ENCODE measurements at regions not wholly inside any gene's neighbourhood (a gene's known extent, or its start where the extent isn't known, plus 50 kb on each side); places are given as distances from the start of the nearest gene placed in this dataset.

DNA sequence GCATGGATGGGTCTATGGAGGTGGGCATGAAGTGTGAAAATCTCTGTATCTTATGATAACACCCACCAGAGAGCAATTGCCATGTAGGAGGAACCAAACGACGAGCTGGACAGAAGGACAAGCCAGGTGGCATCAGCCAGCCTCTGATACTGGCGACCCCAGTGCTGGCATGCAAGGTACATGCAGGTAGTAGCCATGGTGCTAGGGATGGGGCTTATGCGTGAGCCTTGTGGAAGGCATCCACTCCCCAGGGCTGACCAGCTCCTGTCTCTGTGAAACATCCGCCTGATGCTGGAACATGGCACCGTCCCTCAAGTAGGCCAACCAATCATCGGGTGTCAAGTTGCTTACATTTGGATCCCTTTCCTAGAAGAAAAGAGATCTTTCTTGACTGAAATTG is 412.9 kb downstream of the GADD45G start:
- ATAC-seq, result no peak
- Mint-ChIP-seq H3K4me1 (ENCODE audit: low read depth) (no peaks in the 10 kb centered on the region), H3K9me3 (peaks cover 2% of the 10 kb centered on the region), H3K27me3 (peaks cover 2% of the 10 kb centered on the region), H3K36me3 (ENCODE audit: low read depth) (no peaks in the 10 kb centered on the region), H3K4me3 (no peak overlapping the region), H3K27ac (no peak overlapping the region)
- intact Hi-C loops (cut with micrococcal nuclease), result no loop called here
- CTCF ChIA-PET, result interaction anchor here (0.9 to 1.2 kb wide), 2 partner anchors 14 to 17 kb away, joined by 3 to 4 read pairs; no protein-coding TSS in a partner anchor
- no peak for DNase-seq
- no peak for TF ChIP-seq CTCF (IDR thresholded peaks at IDR 0.05)
- POLR2A ChIA-PET, result no interaction called here

DNA sequence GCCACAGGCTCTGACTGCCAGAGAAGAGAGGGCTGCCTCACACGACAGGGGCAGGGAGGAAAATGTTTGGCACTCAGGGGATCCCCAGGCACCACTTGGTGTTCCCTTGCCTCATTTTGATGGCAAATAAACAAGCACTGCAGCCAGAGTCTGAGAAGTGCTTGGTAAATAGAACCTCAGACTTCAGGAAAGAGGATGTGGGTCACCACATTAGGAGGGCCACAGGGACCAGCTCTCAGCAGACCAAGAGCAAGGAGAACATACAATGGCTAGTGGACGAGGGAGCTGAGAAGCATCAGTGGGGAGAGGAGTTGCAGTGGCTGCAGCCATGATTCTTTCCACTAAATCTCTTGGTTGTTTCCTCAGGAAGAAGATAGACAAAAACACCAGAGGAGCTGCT is 413.9 kb downstream of the GADD45G start:
- no peak for TF ChIP-seq CTCF (IDR thresholded peaks at IDR 0.05)
- intact Hi-C loops (cut with micrococcal nuclease), result no loop called here
- Mint-ChIP-seq H3K27ac (no peak overlapping the region), H3K4me3 (no peak overlapping the region), H3K9me3 (peaks cover 3% of the 10 kb centered on the region), H3K36me3 (ENCODE audit: low read depth) (no peaks in the 10 kb centered on the region), H3K4me1 (ENCODE audit: low read depth) (no peaks in the 10 kb centered on the region), H3K27me3 (peaks cover 2% of the 10 kb centered on the region)
- POLR2A ChIA-PET, result no interaction called here
- ATAC-seq (no peak), DNase-seq (no peak)
- CTCF ChIA-PET, result interaction anchor here (1.0 kb wide), 1 partner anchor 72 kb away, joined by 3 read pairs; no protein-coding TSS in a partner anchor

DNA sequence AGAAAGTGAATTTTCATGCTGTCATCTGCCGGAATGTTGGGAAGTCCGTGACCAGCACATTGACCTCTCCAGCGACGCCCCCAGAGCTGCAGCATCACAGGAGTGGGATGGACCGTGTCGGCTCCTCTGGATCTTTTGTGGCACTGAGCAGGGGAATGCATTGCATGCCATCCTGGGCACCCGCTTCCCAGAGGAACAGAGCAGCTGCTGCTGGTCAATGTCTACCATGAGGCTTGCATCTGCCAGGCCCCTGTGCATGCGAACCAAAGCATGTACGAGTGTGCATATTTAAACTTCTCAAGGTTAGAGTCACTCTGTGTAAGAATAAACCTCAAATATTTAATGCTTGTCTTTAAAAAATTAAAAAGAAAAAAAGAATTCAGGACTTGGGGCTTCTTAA is 414.8 kb downstream of the GADD45G start:
- H3K27me3 Mint-ChIP-seq, result peaks cover 2% of the 10 kb centered on the region
- no peaks in the 10 kb centered on the region for H3K4me1 Mint-ChIP-seq (ENCODE audit: low read depth)
- CTCF ChIA-PET, result no interaction called here

GRCh38 chr9:90020276-90020871 is 415.6 kb downstream of the GADD45G start:
- DNase-seq (no peak), ATAC-seq (no peak)
- TF ChIP-seq CTCF (IDR thresholded peaks at IDR 0.05), result no peak
- Mint-ChIP-seq H3K4me3 (no peak overlapping the region), H3K9me3 (peaks cover 3% of the 10 kb centered on the region), H3K27me3 (peaks cover 7% of the 10 kb centered on the region), H3K4me1 (ENCODE audit: low read depth) (no peaks in the 10 kb centered on the region), H3K27ac (no peak overlapping the region), H3K36me3 (ENCODE audit: low read depth) (no peaks in the 10 kb centered on the region)
- ChIA-PET CTCF (no interaction called here), POLR2A (no interaction called here)
- intact Hi-C loops (cut with micrococcal nuclease), result no loop called here

More for the DNA sequence above, 414.8 kb downstream of the GADD45G start:
- no peak for ATAC-seq
- intact Hi-C loops (cut with micrococcal nuclease), result no loop called here
- POLR2A ChIA-PET, result no interaction called here
- DNase-seq, result no peak
- Mint-ChIP-seq H3K27ac (no peak overlapping the region), H3K36me3 (ENCODE audit: low read depth) (no peaks in the 10 kb centered on the region), H3K9me3 (peaks cover 3% of the 10 kb centered on the region), H3K4me3 (no peak overlapping the region)
- TF ChIP-seq CTCF (IDR thresholded peaks at IDR 0.05), result no peak

- ChIA-PET CTCF (no interaction called here), POLR2A (no interaction called here)
- Mint-ChIP-seq H3K4me1 (ENCODE audit: low read depth) (no peaks in the 10 kb centered on the region), H3K27ac (no peak overlapping the region), H3K4me3 (no peak overlapping the region), H3K36me3 (ENCODE audit: low read depth) (no peaks in the 10 kb centered on the region), H3K27me3 (peaks cover 8% of the 10 kb centered on the region), H3K9me3 (peaks cover 3% of the 10 kb centered on the region)
- DNase-seq (no peak), ATAC-seq (no peak)
- TF ChIP-seq CTCF (IDR thresholded peaks at IDR 0.05), result no peak
- intact Hi-C loops (cut with micrococcal nuclease), result no loop called here
These were observed 416.5 kb downstream of the GADD45G start for GRCh38 chr9:90021216-90021906.

All from activated CD8-positive, alpha-beta T cell treated with anti-CD3 and anti-CD28 coated beads for 36 hours (primary cell).